Effector CD4-positive, alpha-beta T cell (primary cell): ENCODE measurements at regions not wholly inside any gene's neighbourhood (a gene's known extent, or its start where the extent isn't known, plus 50 kb on each side); places are given as distances from the start of the nearest gene placed in this dataset.
"Not testable (repeated sequence)": the region's sequence is repeated elsewhere in the genome, so short reads cannot be mapped to it uniquely, and the experiment has no call there.

Experiments used
- DNase-seq: peaks from one replicate; pipeline ENCODE4 v3.0.0-alpha.2; 2020

DNA sequence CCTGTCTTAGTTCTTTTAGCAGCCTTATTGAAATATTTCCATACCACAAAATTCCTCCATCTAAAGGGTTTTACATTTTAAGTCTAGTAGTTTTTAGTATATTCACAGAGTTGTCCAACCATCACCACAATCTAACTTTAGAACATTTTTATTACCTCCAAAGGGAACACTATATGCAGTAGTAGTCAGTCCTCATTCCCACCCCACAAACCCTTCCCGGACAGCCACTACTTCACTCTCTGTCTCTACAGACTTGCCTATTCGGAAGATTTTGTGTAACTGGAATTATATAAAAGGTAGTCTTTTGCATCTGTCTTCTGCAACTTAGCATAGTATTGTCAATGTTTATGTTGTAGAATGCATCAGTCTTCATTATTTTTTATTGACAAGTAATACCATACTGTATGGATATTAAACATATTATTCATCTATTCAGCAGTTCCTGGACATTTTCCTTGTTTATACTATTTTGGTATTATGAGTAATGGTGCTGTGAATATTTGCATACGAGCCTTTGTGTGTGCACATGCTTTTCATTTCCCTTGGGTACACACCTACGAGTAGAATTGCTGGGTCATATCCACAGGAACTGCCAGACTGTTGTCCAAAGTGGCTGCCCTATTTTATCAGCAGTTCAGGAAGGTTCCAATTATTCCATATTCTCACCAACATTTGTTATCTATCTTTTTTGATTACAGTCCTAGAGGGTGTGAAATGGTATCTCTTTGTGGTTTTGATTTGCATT, 60.9 kb upstream of the LANCL2 start:
- no peak for DNase-seq

DNA sequence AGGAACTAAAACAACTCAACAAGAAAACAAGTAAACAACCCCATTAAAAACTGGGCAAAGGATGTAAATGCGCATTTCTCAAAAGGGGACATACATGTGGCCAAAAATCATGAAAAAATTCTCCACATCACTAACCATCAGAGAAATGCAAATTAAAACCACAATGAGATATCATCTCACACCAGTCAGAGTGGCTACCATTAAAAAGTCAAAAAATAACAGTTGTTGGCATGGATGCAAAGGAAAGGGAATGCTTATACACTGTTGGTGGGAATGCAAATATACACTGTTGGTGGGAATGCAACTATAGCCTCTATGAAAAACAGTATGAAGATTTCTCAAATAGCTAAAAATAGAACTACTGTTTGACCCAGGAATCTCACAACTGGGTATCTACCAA, 60.0 kb upstream of the LANCL2 start:
- no peak for DNase-seq

GRCh38 chr7:55306331-55306730, 58.8 kb upstream of the LANCL2 start:
- DNase-seq = no peak

- no peak for DNase-seq
Observed at GRCh38 chr7:55307123-55307916, 57.8 kb upstream of the LANCL2 start.

GRCh38 chr7:55308186-55308929, 56.8 kb upstream of the LANCL2 start:
- DNase-seq = no peak

DNA sequence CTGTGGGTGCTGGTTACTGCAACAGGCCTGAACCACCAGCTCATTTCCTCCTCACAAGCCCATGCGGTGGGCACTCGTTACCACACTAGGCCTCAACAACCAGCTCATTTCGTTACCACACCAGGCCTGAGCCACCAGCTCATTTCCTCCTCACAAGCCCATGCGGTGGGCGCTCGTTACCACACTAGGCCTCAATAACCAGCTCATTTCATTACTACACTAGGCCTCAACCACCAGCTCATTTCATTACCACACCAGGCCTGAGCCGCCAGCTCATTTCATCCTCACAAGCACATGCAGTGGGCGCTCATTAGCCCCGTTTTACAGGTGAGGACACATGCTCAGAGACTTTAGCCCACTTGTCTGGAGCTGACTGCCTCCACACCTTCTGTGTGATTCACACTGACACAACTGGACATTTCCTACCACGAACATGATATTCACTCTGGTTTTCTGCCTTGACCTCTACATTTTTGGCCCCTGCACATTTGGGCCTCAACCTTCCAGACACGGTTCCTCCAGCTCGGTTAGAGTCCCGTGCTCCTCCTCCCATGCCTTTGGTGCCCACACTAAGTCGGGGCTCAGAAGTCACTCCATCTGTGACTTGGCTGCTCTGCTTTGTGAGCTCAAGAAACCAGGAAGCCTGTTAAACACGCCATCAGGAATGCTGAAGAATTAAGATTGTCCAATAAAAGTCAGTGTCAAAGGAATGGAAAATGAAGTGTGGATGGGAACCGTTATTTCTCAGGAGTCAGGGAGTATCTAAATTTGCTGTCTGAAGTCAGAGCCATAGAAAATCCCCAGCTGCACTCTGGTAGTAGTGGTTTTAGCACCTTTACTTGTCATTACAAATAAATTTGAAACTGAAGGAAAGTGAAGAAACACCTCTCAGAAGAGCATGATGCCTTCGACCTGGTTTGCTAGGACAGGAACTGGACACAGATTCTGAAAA, 55.8 kb upstream of the LANCL2 start:
- peak; percentile 19 for DNase-seq

DNA sequence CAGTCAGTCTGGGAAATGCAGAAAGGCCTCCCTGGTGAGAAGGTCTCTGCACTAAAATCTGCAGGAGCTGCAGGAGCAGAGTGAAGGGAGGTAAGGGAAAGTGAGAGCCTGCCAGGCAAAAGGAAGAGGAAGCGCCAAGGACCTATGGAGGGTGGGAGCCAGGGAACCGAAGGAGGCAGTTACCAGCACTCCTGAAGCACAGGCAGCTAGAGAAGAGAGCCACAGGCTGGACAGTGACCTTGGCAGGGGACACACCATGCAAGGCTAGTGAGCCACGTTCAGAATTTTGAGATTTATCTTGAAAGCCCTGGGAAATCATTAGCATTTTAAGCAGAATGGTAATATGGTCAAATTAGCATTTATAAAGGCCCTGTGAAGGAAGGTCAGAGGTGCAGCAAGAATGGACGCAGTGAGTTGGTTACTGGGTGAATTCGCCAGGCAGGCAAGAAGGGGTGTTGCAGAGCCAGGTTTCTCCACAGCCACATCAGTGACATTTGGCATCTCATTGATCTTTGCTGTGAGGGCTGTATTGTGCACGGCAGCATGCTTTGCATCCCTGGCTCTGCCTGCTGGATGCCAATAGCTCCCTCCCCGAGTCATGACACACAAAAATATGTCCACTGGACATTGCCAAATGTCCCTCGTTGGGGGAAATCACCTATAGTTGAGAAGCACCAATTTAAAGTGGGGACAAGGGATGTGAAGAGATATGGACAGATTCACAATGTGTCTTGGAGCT, 54.7 kb upstream of the LANCL2 start:
- DNase-seq = no peak

DNA sequence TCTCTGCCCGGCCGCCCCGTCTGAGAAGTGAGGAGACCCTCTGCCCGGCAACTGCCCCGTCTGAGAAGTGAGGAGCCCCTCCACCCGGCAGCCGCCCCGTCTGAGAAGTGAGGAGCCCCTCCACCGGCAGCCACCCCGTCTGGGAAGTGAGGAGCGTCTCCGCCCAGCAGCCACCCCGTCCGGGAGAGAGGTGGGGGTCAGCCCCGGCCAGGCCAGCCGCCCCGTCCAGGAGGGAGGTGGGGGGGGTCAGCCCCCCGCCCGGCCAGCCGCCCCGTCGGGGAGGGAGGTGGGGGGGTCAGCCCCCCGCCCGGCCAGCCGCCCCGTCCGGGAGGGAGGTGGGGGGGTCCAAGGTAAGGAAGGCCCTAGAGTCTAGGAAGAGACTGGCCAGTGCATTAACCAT, 53.2 kb upstream of the LANCL2 start:
- not testable (repeated sequence) for DNase-seq

DNA sequence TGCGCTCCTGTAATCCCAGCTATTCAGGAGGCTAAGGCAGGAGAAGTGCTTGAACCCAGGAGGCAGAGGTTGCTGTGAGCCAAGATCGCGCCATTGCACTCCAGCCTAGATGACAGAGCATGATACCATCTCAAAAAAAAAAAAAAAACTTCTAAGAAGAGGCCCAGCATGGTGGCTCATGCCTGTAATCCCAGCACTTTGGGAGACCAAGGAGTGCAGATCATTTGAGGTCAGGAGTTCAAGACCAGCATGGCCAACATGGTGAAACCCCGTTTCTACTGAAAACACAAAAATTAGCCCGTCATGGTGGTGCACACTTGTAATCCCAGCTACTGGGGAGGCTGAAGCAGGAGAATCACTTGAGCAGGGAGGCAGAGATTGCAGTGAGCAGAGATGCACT, 51.5 kb upstream of the LANCL2 start:
- DNase-seq = not testable (repeated sequence)

GRCh38 chr7:55314967-55315366, 50.2 kb upstream of the LANCL2 start:
- no peak for DNase-seq
